GM18508 (cell line): ENCODE measurements at regions not wholly inside any gene's neighbourhood (a gene's known extent, or its start where the extent isn't known, plus 50 kb on each side); places are given as distances from the start of the nearest gene placed in this dataset.
A peak's percentile ranks its signal among the peaks of the same experiment; 100 is the strongest.
"Not testable (repeated sequence)": the region's sequence is repeated elsewhere in the genome, so short reads cannot be mapped to it uniquely, and the experiment has no call there.

Source experiments
- ATAC-seq: cut with Tn5 transposase; IDR thresholded peaks from one replicate; pipeline ENCODE4 v1.9.1; 2021; ENCODE audit warnings: moderate number of reproducible peaks; ENCODE audit not compliant: insufficient read depth, unreplicated experiment

DNA sequence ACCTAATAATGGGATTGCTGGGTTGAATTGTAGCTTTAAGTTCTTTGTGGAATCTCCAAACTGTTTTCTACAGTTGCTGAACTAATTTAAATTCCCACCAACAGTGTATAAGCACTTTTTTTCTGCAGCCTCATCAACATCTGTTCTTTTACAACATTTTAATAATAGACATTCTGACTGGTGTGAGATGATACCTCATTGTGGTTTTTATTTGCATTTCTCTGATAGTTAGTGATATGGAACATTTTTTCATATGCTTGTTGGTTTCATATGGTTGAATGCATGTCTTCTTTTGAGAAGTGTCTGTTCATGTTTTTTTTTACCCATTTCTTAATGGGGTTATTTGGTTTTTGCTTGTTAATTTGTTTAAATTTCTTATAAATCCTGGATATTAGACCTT is 1718.9 kb downstream of the C4orf33 start:
- ATAC-seq, result peak; percentile 63

DNA sequence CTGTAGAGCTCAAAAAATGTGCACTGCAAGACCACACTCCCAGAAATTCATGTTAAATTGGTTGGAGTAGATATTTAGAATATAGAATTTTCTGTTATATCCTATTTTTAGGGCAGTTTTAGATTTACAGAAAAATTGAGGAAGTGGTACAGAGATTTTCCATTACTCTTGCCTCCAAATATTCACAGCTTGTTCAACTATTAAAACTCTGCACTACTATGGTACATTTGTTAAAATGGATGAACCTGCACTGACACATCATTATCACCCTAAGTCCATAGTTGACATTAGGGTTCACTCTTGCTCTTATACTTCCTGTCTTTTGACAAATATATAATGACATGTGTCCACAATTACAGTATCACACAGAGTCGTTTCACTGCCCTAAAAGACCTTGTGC is 1724.5 kb downstream of the C4orf33 start:
- no peak for ATAC-seq

- no peak for ATAC-seq
These were observed 1729.3 kb downstream of the C4orf33 start for GRCh38 chr4:130825284-130825683.

GRCh38 chr4:130850019-130850524 is 1754.1 kb downstream of the C4orf33 start:
- no peak for ATAC-seq

GRCh38 chr4:130851107-130851506 is 1755.2 kb downstream of the C4orf33 start:
- no peak for ATAC-seq

GRCh38 chr4:130851932-130852331 is 1756.0 kb downstream of the C4orf33 start:
- no peak for ATAC-seq

DNA sequence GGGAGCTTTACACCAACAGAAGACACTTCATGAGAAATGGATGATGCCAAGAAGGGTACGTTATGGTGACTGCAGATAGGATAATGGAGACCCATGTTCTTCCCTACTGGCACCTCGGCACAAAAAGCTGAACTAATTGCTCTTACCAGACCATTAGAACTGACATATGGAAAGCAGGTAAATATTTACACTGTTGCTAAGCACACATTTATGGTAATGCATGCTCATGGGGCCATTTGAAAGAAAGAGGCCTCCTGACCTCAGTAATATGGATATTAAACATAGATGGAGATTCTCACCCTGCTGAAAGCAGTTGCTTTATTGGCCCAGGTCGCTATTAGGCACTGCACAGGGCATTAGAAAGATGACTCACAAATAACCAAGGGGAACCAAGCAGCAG is 1759.6 kb downstream of the C4orf33 start:
- ATAC-seq, result no peak

GRCh38 chr4:130859991-130860390 is 1764.0 kb downstream of the C4orf33 start:
- no peak for ATAC-seq

- no peak for ATAC-seq
These were observed 1801.0 kb downstream of the C4orf33 start for GRCh38 chr4:130896920-130897319.

DNA sequence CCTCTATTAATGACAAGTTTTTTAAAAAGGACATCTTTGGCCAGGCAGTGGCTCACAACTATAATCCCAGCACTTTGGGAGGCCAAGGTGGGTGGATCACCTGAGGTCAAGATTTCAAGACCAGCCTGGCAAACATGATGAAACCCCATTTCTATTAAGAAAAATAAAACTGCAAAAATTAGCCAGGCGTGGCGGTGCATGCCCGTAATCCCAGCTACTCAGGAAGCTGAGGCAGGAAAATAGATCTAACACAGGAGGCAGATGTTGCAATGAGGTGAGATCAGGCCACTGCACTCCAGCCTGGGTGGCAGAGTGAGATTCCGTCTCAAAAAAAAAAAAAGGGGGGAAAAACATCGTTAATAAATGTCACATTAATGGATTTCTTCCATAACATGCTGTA is 1805.4 kb downstream of the C4orf33 start:
- ATAC-seq, result no peak

DNA sequence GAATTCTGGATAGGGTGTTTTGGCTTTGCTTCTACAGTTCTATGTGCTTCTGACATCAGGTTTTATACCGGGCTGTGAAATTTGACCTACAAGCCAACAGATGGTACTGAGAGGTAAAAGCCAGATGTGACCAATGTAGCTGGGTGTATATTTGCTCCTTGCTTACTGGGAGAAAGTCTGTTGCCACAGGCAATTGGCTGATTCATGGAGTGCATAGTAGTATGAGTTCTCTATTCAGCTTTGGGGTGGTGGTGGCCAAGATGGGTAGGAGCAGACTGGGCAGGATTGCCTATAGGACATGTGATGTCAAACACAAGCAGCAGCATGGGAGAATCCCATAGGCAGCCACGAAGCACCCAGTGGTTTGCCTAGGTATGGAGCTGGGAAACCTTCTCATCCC is 1827.0 kb downstream of the C4orf33 start:
- no peak for ATAC-seq

GRCh38 chr4:130955520-130955919 is 1859.6 kb downstream of the C4orf33 start:
- ATAC-seq, result no peak

- no peak for ATAC-seq
These were observed 1889.4 kb downstream of the C4orf33 start for GRCh38 chr4:130985371-130985770.

DNA sequence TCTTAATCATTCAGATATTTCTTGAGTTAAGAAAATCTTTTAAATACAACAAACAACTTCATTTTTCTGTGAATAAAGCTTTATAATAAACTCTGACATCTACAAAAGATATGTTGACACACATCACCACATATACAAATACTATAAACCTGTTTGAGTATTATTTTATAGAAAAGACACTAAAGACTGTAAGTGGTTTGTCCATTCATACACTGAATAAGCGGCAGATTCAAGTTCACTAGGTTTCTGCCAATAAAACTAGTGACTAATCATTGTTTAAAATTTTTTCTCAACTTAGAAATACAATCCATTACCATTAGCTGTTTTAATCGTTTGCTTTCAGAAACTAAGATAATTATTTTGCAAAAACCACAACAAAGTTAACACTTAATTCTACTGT is 1900.0 kb downstream of the C4orf33 start:
- no peak for ATAC-seq

DNA sequence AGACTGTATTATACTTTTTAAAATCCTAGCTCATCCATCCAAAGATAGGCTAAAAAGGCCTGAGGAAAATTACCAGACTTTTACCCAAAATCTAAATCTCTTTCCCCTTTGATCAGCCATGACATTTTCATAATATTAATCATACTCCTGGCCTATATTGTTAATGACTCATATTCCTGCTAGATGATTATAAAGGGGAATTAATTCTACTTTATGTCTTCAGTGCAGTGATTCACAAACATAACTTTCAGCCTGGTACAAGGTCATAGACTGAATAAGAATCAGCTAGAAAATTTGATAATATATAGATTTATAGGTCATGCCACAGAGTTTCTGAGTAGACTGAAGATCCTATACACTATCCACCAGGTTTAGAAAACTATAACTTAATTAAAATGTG is 1905.4 kb downstream of the C4orf33 start:
- no peak for ATAC-seq

GRCh38 chr4:131002132-131002531 is 1906.2 kb downstream of the C4orf33 start:
- no peak for ATAC-seq

DNA sequence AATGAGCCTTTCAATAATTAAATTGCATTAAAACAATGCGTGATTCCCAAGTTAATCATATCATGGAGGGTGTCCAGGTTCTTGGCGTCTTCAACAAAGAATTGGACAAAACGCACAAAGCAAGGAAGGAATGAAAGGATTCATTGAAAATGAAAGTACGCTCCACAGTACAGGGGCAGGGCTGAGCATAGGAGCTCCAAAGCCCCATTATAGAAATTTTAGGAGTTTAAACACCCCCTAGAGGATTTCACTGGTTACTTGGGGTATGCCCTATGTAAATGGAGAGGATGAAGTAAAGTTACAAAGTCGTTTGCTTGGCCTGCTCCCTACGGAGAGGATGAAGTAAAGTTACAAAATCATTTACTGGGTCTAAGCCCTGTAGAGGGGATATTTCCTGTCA is 1910.4 kb downstream of the C4orf33 start:
- ATAC-seq, result no peak

DNA sequence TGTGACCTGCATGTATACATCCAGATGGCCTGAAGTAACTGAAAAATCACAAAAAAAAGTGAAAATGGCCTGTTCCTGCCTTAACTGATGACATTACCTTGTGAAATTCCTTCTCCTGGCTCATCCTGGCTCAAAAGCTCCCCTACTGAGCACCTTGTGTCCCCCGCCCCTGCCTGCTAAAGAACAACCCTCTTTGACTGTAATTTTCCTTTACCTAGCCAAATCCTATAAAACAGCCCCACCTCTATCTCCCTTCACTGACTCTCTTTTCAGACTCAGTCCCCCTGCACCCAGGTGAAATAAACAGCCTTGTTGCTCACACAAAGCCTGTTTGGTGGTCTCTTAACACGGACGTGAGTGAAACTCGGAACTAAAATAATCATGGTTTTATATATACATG is 1916.0 kb downstream of the C4orf33 start:
- not testable (repeated sequence) for ATAC-seq

DNA sequence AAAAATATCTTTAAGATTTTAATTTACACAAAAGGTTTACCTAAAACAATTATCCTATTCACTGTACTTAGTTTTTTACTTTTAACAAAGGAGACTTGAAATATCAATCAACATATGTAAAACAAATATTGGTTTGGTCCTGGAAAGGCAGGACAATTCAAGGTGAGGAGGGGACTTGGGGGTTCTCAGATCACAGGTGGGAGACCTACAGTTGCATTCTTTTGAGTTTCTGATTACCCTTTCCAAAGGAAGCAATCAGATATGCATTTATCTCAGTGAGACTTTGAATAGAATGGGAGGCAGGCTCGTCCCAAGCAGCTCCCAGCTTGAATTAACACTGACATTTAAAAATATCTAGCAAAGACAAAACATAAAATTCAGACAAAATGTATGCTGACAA is 1917.3 kb downstream of the C4orf33 start:
- ATAC-seq, result no peak

DNA sequence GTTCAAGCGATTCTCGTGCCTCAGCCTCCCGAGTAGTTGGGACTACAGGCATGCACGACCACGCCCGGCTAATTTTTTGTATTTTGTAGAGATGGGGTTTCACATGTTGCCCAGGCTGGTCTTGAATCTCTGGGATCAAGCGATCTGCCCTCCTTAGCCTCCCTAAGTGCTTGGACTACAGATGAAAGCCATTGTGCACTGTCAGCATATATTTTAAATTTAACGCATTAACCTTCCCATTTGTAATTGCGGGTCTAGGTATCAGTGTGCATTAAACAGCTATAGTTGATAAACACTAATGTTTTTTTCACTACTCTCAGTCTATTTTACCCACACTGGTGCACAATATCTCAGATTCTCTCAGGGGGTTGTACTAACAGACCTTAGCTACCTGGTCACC is 1930.8 kb downstream of the C4orf33 start:
- no peak for ATAC-seq

DNA sequence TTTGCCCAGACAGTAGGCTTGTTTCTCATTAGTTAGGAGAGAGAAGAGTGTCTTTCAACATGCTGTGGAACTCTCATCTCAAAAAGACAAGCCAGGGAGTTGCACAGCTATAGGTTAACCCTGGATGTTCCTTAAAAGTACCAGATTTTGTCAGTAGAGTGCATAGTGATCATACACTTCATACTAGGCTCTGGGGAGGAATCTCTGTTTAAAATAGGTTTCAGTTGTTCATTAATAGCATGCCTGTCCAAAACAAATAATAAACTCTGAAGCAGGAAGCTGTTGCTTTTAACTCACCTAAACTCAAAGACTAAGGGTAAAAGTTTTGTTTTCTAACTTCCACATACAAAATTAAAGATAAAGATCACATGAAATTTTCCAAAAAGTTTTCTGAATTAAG is 1948.4 kb downstream of the C4orf33 start:
- ATAC-seq, result no peak

GRCh38 chr4:131046821-131047220 is 1950.9 kb downstream of the C4orf33 start:
- ATAC-seq, result no peak

DNA sequence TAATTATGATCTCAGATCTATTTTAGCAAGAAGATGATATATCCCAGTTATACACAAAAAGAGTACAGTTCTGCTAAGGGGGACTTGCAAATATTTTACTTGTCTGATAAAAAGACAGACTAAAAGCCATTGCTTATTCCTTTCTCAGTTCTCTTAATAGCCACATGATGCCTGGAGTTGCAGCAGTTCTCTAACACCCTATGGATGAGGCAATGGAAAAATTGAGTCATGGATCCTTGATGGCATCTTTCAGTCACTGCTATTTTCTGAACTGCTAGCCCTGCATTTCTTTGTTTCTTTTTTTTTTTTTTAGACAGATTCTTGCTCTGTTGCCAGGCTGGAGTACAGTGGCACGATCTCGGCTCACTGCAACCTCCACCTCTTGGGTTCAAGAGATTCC is 1956.7 kb downstream of the C4orf33 start:
- ATAC-seq, result no peak
